Suprapubic skin (tissue), 4 donors: ENCODE measurements at regions not wholly inside any gene's neighbourhood (a gene's known extent, or its start where the extent isn't known, plus 50 kb on each side); places are given as distances from the start of the nearest gene placed in this dataset.

Source experiments
- DNase-seq, 2 donors: peaks; one replicate each; pipeline ENCODE4 v3.0.0-alpha.2; 2019; ENCODE audit warnings: low spot score in 2 of 2
- H3K27ac ChIP-seq: fragments of 200-600 bp; sonication (generic); one replicate; pipeline ENCODE4 v1.5.1; 2019
- H3K27me3 ChIP-seq: fragments of 200-600 bp; sonication (generic); one replicate; pipeline ENCODE4 v1.5.1; 2019
- H3K36me3 ChIP-seq: fragments of 200-600 bp; sonication (generic); one replicate; pipeline ENCODE4 v1.5.1; 2019
- H3K4me1 ChIP-seq: fragments of 200-600 bp; sonication (generic); one replicate; pipeline ENCODE4 v1.5.1; 2019
- H3K4me3 ChIP-seq: fragments of 200-600 bp; sonication (generic); one replicate; pipeline ENCODE4 v1.5.1; 2019; ENCODE audit warnings: mild to moderate bottlenecking
- H3K9me3 ChIP-seq: fragments of 200-600 bp; sonication (generic); one replicate; pipeline ENCODE4 v1.5.1; 2019
- CTCF ChIP-seq, 2 donors: fragments of 200-600 bp in 1 of 2; fragments of 450-650 bp in 1 of 2; sonication (generic) in 1 of 2; IDR thresholded peaks; one replicate each; pipeline ENCODE4 v1.5.1; 2016 to 2019; ENCODE audit warnings: antibody characterized with exemption in 2 of 2, mild to moderate bottlenecking in 1 of 2, moderate library complexity in 1 of 2
- EP300 ChIP-seq: sonication (generic); formaldehyde crosslinking; IDR thresholded peaks from one replicate; pipeline ENCODE4 v1.6.1; 2017; ENCODE audit warnings: antibody characterized with exemption
- POLR2A ChIP-seq, 2 donors: fragments of 450-650 bp; IDR thresholded peaks; one replicate each; pipeline ENCODE4 v1.6.1; 2017; ENCODE audit warnings: antibody characterized with exemption in 2 of 2, mild to moderate bottlenecking in 2 of 2, moderate library complexity in 2 of 2
- POLR2AphosphoS5 ChIP-seq, 3 donors: sonication (generic); formaldehyde crosslinking; IDR thresholded peaks; one replicate each; pipeline ENCODE4 v1.6.1; 2017; ENCODE audit warnings: antibody characterized with exemption in 3 of 3
- WGBS: methylation state at CpG from one replicate; pipeline ENCODE4 v1.1.5; 2018; 5-methylcytosine and 5-hydroxymethylcytosine counted together

DNA sequence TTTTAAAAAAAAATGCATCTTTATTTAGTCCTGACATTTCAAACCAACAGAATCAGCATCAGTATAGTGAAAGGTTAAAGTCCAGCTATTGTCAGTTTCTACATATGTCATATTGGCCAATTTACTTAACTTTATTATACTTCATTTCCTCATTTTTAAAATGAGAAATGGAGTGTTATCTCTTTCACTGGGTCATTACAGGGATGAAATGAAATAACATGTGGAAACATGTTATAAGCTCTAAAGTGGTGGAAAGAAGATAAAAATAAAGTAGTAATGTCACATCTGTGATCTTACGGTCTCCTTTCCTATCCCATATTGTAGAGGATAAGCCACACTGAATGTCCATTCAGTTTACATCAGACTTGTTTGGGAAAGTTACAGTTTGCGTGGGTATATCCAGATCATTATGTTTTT lies 780.1 kb downstream of the TUSC7 start:
- Histone ChIP-seq H3K36me3 (no peaks in the 10 kb centered on the region), H3K4me3 (no peak overlapping the region), H3K9me3 (no peaks in the 10 kb centered on the region), H3K27ac (no peak overlapping the region), H3K27me3 (no peaks in the 10 kb centered on the region), H3K4me1 (no peaks in the 10 kb centered on the region)
- no peak for DNase-seq
- TF ChIP-seq POLR2AphosphoS5 (IDR thresholded peaks at IDR 0.05): no peak
- TF ChIP-seq EP300: no peak
- TF ChIP-seq POLR2A (IDR thresholded peaks at IDR 0.05): no peak
- TF ChIP-seq CTCF (IDR thresholded peaks at IDR 0.05): no peak
- 86% methylated on average over 2 of the region's 2 CpGs for WGBS

GRCh38 chr3:117490716-117491115 lies 781.1 kb downstream of the TUSC7 start:
- H3K4me3 ChIP-seq: no peak overlapping the region
- no peaks in the 10 kb centered on the region for H3K27me3 ChIP-seq
- H3K36me3 ChIP-seq: no peaks in the 10 kb centered on the region
- no peaks in the 10 kb centered on the region for H3K9me3 ChIP-seq
- 43% methylated on average over 1 of the region's 1 CpG for WGBS
- DNase-seq: no peak
- TF ChIP-seq CTCF (IDR thresholded peaks at IDR 0.05): no peak
- no peak for TF ChIP-seq EP300
- no peak for TF ChIP-seq POLR2AphosphoS5 (IDR thresholded peaks at IDR 0.05)
- no peak for TF ChIP-seq POLR2A (IDR thresholded peaks at IDR 0.05)
- no peaks in the 10 kb centered on the region for H3K4me1 ChIP-seq
- no peak overlapping the region for H3K27ac ChIP-seq

- H3K4me3 ChIP-seq: no peak overlapping the region
- H3K9me3 ChIP-seq: no peaks in the 10 kb centered on the region
- 85% methylated on average over 2 of the region's 2 CpGs for WGBS
- H3K36me3 ChIP-seq: no peaks in the 10 kb centered on the region
- no peak for DNase-seq
- H3K27ac ChIP-seq: no peak overlapping the region
- TF ChIP-seq CTCF (IDR thresholded peaks at IDR 0.05): no peak
- TF ChIP-seq EP300: no peak
- TF ChIP-seq POLR2AphosphoS5 (IDR thresholded peaks at IDR 0.05): no peak
- no peak for TF ChIP-seq POLR2A (IDR thresholded peaks at IDR 0.05)
- no peaks in the 10 kb centered on the region for H3K4me1 ChIP-seq
- no peaks in the 10 kb centered on the region for H3K27me3 ChIP-seq
Measured at GRCh38 chr3:117495620-117496019, 786.0 kb downstream of the TUSC7 start.

GRCh38 chr3:117499189-117499870 lies 789.8 kb downstream of the TUSC7 start:
- no peaks in the 10 kb centered on the region for H3K27me3 ChIP-seq
- H3K4me3 ChIP-seq: no peak overlapping the region
- H3K4me1 ChIP-seq: no peaks in the 10 kb centered on the region
- TF ChIP-seq EP300 (no peak), POLR2AphosphoS5 (IDR thresholded peaks at IDR 0.05) (no peak), POLR2A (IDR thresholded peaks at IDR 0.05) (no peak), CTCF (IDR thresholded peaks at IDR 0.05) (no peak)
- no peaks in the 10 kb centered on the region for H3K36me3 ChIP-seq
- no peaks in the 10 kb centered on the region for H3K9me3 ChIP-seq
- no peak overlapping the region for H3K27ac ChIP-seq
- 84% methylated on average over 4 of the region's 4 CpGs for WGBS
- DNase-seq: no peak

DNA sequence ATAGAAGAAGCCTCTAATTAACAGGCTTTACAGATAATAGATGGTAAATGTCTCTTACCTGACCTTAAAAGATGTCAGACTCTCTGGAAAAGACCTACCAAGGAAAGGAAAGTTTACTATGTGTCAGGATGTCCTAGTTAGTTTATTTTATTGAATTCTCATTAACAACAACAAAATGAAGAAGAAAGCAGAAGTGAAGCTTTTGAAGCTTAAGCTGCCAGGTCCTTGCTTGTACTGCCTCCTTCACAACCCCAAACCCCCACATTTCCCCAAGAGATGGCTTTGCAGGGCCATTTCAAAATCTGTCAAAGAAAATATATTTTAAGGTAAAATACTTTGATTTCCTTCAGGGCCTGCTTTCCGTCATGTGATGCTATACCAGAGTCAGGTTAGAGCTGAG lies 798.4 kb downstream of the TUSC7 start:
- no peak overlapping the region for H3K4me3 ChIP-seq
- H3K4me1 ChIP-seq: no peaks in the 10 kb centered on the region
- DNase-seq: no peak
- 97% methylated on average over 1 of the region's 1 CpG for WGBS
- TF ChIP-seq CTCF (IDR thresholded peaks at IDR 0.05) (no peak), EP300 (no peak), POLR2AphosphoS5 (IDR thresholded peaks at IDR 0.05) (no peak), POLR2A (IDR thresholded peaks at IDR 0.05) (no peak)
- no peaks in the 10 kb centered on the region for H3K9me3 ChIP-seq
- H3K27me3 ChIP-seq: no peaks in the 10 kb centered on the region
- no peak overlapping the region for H3K27ac ChIP-seq
- no peaks in the 10 kb centered on the region for H3K36me3 ChIP-seq
